Activated CD4-positive, alpha-beta T cell treated with anti-CD3 and anti-CD28 coated beads for 24 hours (primary cell): ENCODE measurements at regions not wholly inside any gene's neighbourhood (a gene's known extent, or its start where the extent isn't known, plus 50 kb on each side); places are given as distances from the start of the nearest gene placed in this dataset.

ENCODE experiments used
- DNase-seq, 2 donors: peaks; one replicate each; pipeline ENCODE4 v3.0.0-alpha.2; 2020; ENCODE audit warnings: low read depth in 2 of 2

GRCh38 chr16:9412031-9412914, 320.8 kb downstream of the HAPSTR1 start:
- no peak for DNase-seq

- no peak for DNase-seq
Measured at GRCh38 chr16:9412915-9413264, 321.4 kb downstream of the HAPSTR1 start.

DNA sequence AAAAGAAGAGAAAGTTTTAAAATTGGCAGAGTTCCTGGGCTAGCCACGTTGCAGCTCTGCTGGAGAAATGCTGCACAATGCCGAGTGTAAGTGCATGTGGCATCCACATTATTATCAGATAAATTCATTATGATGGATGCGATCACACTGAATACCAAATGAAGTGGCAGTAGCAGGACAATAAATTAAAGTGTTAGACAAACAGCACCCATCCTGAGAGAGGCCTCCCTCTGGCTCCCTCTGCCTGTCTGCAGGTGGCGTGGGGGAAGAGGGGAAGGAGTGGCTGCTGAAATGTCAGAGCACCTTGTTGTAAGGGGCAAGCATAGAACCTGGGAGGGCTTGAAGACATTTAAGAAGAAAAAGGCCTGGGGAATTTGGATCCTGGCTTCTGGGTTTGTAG, 324.1 kb downstream of the HAPSTR1 start:
- DNase-seq, result no peak

DNA sequence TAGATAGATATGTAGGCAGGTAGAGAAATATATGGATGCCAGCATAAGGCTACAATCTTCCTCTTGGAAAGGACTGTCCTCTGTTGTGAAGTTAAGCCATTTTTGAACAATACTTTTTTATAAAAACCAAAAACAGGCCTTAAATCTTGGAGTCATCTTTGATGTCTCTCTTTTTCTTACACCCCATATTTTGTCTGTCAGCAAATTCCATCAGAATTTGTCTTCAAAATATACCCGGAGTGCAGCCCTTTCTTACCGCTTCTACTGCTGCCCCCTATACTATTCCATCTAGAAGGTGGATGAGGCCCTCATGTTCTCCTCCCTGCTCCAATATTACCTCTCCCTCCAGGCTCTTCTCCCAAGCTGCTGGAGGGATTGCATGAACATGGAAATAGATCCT, 326.5 kb downstream of the HAPSTR1 start:
- no peak for DNase-seq

GRCh38 chr16:9419161-9419560, 327.7 kb downstream of the HAPSTR1 start:
- DNase-seq, result no peak

DNA sequence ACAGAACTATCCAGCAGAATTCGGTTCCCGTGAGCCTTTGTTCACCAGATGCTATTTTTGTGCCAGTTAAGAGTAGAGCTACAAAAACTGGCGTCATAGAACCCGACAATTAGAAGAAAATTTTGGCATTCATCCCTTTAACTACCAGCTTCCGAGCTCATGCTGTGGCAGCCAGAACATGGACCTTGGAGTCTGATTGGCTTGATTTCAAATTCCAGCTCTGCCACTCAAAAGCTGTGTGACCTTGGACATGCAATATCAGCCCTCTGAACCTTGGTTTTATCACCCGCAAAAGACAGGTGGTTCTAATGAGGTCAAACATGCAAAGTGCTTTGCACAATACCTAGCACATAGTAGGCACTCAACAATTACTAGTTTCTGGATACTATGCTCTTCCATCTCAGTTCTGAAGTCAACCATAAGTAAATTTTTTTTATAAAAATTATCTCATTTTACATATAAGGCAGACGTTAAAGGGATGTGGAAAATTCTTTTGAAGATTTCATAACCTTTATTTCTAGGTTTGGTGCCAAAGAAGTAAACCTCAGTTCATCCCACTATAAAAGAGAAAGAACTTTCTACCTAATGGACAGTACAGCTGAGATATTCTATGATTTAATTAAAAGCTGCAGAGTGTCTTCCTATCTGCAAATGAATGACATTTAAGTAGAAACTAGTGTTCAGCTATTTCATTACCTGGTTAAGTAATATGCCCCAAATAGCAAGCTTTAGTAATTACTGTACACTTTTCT, 331.5 kb downstream of the HAPSTR1 start:
- no peak for DNase-seq

DNA sequence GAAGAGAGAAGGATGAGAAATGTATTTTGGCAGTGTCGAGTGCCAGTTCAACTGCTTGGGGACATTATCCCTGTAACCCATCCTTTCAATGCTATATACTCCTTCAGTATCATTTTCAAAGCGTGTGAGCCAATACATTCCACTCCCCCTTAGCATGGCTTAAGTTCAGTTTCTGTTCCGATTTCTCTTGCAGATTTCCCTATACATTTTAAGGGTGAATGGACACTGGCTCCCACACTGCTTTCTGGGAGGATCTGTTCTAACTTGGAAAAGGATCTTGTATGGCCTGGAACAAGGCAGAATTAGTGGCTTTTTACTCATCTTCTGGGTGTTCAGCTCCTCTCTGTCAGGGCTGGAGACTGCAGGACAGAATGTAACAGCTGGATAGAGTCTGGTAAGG, 333.8 kb downstream of the HAPSTR1 start:
- no peak for DNase-seq

DNA sequence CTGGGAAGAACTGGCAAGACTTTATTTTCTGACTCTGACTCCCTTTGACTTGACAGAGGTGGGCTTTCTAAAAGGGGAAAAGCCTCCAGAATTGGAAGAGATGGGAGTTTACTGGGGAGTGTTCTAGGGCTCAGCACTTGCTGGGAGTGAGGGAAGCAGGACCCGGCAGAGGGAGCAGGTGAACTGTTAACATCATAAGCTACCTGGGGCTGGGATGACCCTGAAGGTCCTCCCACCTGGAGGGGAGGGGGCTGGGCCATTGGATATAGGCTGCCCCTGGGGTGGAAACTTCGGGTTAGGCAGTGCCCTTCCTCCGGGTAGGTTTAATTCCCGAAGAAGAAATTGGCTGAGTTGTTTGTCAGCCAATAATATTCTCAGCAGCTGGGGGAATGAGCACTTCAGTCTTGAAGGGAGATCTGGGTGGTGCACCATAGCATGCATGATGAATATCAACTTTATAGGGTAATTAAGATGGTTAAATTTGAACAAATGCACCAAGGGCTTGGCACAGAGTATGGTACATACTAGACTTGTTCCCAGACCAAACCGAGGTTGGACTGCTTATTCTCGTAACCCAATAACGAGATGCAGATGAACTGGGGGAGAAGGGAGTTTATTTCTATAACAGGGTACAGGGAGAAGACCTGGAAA, 337.0 kb downstream of the HAPSTR1 start:
- no peak for DNase-seq

GRCh38 chr16:9429646-9430330, 338.3 kb downstream of the HAPSTR1 start:
- DNase-seq, result no peak

GRCh38 chr16:9434659-9435058, 343.2 kb downstream of the HAPSTR1 start:
- DNase-seq, result no peak

DNA sequence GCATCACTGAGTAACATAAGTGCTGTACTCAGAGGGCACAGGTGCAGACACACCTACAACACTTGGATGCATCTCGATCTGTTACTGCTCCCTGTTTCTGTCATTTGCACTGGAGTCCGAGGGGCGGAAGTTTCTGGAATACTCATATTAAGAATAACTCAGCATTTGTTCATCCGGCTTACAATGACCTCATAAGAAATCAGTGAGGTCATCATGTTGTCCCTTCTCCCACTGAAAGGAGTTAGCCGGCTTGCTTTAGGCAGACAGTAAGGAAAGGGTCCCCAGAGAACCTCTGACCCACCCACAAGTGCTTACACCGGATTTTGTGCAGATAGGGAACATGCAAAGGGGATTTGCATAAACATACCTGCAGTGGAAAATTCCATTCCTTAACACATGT, 344.7 kb downstream of the HAPSTR1 start:
- DNase-seq, result no peak

GRCh38 chr16:9437115-9437514, 345.7 kb downstream of the HAPSTR1 start:
- no peak for DNase-seq

DNA sequence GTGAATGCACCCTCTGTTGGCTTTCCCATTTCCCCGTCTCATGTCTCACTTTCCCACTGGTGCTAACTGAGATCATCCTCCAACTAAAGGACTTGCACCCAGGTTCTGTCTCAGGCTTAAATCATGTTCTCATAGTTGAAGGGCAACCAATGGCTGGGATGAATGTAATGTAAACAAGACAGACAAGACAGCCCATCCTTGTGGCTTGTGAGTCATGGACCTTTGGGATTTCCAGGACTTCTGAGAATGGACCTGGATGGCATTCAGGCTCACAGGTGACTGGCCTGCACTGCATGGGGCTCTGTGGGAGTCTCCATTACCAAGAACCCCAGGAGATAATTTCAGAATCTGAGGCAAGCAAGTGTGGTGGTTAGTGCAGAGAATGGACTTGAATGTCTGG, 347.5 kb downstream of the HAPSTR1 start:
- no peak for DNase-seq

DNA sequence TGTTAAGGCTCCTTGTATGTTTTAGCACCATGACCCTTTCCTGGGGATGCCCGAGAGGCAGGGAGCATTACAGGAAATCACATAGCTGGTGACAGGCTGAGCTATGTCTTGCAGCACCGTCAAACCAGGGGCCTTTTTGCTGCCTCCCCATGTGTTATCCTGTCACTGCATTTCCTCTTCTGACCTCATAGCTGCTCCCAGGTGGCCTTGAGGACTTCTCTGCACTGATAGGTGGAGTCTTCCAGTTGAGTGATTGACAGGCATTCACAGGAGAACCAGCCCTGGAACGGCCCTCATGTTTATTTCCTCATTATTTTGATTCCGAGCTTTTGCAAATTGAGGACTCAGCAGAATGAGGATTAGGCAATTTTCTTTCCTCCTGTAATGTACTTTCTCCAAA, 349.6 kb downstream of the HAPSTR1 start:
- DNase-seq, result no peak

GRCh38 chr16:9443864-9444263, 352.4 kb downstream of the HAPSTR1 start:
- no peak for DNase-seq

- DNase-seq, result no peak
Measured at GRCh38 chr16:9446471-9447194, 355.2 kb downstream of the HAPSTR1 start.

DNA sequence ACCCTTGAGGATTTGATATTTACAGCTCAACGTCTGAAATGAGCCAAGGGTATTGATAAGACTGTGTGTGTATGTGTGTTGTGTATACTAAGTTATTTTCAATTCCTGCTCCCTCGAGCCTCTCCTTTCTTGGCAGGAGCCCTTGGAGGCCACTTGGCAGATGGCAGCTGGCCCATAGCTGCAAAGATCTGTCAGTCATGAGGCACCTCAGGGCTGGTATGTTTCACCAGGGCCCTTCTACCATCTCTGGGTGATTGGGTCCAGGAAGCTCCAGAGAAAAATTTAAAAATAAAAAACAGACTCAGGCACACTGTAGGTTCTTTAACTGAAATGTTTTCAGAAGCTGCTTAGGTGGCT, 355.7 kb downstream of the HAPSTR1 start:
- no peak for DNase-seq

GRCh38 chr16:9447699-9448098, 356.3 kb downstream of the HAPSTR1 start:
- DNase-seq, result no peak

GRCh38 chr16:9449597-9449996, 358.2 kb downstream of the HAPSTR1 start:
- DNase-seq, result no peak

DNA sequence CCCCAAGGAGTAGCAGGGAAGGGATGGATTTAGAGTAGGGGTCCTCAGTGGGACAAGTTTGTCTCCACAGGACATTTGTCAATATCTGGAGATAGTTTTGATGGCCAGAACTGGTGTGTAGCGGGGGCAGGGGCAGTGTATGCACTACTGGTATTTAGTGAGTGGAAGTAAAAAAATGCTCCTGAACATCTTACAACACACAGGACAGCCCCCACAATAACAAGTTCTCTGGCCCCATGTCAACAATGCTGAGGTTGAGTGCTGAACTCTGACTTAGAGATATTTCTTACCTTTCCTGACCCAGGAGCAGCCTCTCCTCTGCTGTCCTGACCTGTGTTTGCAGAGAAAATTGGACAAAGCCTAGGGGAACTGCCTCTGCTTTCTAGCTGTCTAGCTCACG, 365.8 kb downstream of the HAPSTR1 start:
- DNase-seq, result no peak

DNA sequence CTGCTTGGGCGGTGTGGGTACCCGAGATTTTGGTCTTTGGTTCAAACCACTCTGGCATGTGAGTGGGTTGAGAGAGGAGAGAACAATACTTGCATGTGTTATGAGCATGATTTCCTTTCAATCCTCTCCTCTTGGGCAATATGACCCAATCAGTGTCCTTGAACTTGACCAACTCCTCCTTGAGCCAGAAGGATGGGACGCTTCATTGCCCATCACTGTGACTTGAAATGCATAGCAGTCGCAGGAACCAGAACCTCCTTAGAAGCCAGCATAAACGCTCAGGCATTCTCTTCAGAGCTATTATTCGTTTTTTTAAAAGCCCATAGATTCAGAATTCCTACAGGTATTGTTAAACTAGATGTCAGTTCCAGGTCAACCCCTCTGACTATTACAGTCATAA, 367.4 kb downstream of the HAPSTR1 start:
- no peak for DNase-seq

GRCh38 chr16:9462984-9463383, 371.5 kb downstream of the HAPSTR1 start:
- DNase-seq, result no peak
